ENCODE measurements at regions not wholly inside any gene's neighbourhood (a gene's known extent, or its start where the extent isn't known, plus 50 kb on each side); places are given as distances from the start of the nearest gene placed in this dataset.

DNA sequence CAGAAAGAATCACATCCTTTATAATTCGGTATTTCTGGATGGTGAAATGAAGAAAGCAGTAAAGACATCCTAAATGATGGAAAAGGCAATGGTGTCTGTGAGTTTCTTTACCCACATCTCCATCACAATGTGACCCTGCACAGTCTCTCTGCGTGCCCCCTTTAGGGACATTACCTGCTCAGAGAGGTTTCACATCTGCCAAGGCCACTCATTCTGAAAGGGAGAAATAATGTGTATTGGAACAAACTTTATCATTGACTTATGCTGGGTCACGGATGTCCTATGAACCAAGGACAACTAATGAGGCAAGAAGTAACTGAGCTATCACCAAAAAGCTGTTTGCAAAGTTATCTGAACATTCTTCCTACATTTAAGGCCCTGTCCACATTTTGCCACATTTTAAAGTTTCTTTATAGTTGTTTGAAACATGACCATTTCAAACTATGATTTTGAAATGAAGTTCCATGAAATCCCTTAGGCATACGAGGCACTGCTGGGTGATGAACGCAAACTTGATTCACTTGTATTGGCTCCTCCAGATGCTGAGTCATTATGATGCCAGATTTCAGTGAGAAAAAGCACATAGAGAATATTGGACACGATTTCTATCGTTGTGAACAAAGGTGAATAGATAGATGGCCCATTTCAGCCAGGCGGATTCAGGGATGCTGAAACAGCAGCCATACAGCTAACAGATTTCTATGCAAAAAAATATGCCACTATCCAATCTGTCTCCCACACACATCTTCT lies 63.5 kb upstream of the HMGB1 start:
- no peaks in the 10 kb centered on the region for H3K79me2 ChIP-seq (ENCODE audit: insufficient read depth)
- POLR2A ChIA-PET: no interaction called here
- H3K27me3 ChIP-seq (ENCODE audit: insufficient read depth): no peaks in the 10 kb centered on the region
- H3K4me1 ChIP-seq (ENCODE audit: control insufficient read depth in 1 of 2, insufficient read depth in 2 of 2, low read depth in 1 of 2, low read length in 1 of 2): peaks cover 0 to 4% of the 10 kb centered on the region in 2 experiments; a peak in 1 of 4 replicates
- H2AFZ ChIP-seq (ENCODE audit: low read depth): no peak overlapping the region; the same call in 1 of the 2 replicates
- no peak overlapping the region for H3K4me3 ChIP-seq (ENCODE audit: low read depth in 2 of 2, low read length in 1 of 2)
- DNase-seq: no peak
- no peaks in the 10 kb centered on the region for H3K9me2 ChIP-seq
- H3K27ac ChIP-seq (ENCODE audit: low read depth in 2 of 2, low read length in 1 of 2): no peak overlapping the region
- 83% methylated on average over 8 of the region's 8 CpGs for whole genome bisulfite sequencing (ENCODE audit: low lambda C conversion rate)
- no peak for TF ChIP-seq EZH2phosphoT487 (IDR thresholded peaks at IDR 0.05; ENCODE audit: borderline replicate concordance, low read depth)
- TF ChIP-seq, protein P1, sequence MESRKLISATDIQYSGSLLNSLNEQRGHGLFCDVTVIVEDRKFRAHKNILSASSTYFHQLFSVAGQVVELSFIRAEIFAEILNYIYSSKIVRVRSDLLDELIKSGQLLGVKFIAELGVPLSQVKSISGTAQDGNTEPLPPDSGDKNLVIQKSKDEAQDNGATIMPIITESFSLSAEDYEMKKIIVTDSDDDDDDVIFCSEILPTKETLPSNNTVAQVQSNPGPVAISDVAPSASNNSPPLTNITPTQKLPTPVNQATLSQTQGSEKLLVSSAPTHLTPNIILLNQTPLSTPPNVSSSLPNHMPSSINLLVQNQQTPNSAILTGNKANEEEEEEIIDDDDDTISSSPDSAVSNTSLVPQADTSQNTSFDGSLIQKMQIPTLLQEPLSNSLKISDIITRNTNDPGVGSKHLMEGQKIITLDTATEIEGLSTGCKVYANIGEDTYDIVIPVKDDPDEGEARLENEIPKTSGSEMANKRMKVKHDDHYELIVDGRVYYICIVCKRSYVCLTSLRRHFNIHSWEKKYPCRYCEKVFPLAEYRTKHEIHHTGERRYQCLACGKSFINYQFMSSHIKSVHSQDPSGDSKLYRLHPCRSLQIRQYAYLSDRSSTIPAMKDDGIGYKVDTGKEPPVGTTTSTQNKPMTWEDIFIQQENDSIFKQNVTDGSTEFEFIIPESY (IDR thresholded peaks at IDR 0.05; ENCODE audit: borderline replicate concordance, low read depth): no peak
- no peak for TF ChIP-seq MXI1 (IDR thresholded peaks at IDR 0.05; ENCODE audit: low read depth, low read length)
- TF ChIP-seq, protein P2, sequence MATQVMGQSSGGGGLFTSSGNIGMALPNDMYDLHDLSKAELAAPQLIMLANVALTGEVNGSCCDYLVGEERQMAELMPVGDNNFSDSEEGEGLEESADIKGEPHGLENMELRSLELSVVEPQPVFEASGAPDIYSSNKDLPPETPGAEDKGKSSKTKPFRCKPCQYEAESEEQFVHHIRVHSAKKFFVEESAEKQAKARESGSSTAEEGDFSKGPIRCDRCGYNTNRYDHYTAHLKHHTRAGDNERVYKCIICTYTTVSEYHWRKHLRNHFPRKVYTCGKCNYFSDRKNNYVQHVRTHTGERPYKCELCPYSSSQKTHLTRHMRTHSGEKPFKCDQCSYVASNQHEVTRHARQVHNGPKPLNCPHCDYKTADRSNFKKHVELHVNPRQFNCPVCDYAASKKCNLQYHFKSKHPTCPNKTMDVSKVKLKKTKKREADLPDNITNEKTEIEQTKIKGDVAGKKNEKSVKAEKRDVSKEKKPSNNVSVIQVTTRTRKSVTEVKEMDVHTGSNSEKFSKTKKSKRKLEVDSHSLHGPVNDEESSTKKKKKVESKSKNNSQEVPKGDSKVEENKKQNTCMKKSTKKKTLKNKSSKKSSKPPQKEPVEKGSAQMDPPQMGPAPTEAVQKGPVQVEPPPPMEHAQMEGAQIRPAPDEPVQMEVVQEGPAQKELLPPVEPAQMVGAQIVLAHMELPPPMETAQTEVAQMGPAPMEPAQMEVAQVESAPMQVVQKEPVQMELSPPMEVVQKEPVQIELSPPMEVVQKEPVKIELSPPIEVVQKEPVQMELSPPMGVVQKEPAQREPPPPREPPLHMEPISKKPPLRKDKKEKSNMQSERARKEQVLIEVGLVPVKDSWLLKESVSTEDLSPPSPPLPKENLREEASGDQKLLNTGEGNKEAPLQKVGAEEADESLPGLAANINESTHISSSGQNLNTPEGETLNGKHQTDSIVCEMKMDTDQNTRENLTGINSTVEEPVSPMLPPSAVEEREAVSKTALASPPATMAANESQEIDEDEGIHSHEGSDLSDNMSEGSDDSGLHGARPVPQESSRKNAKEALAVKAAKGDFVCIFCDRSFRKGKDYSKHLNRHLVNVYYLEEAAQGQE (IDR thresholded peaks at IDR 0.05; ENCODE audit: low read depth, low read length): no peak
- TF ChIP-seq FOXM1 (IDR thresholded peaks at IDR 0.05; ENCODE audit: low read depth): no peak
- TF ChIP-seq TEAD4 (IDR thresholded peaks at IDR 0.05; ENCODE audit: borderline replicate concordance, insufficient read depth): no peak
- no peak for TF ChIP-seq NRF1 (IDR thresholded peaks at IDR 0.05; ENCODE audit: low read depth, low read length)
- no peak for TF ChIP-seq TAF1 (IDR thresholded peaks at IDR 0.05; ENCODE audit: borderline replicate concordance, low read depth, low read length)
- no peak for TF ChIP-seq FOXJ3 (CRISPR knock-in tag; IDR thresholded peaks at IDR 0.05)
- TF ChIP-seq, protein P3, sequence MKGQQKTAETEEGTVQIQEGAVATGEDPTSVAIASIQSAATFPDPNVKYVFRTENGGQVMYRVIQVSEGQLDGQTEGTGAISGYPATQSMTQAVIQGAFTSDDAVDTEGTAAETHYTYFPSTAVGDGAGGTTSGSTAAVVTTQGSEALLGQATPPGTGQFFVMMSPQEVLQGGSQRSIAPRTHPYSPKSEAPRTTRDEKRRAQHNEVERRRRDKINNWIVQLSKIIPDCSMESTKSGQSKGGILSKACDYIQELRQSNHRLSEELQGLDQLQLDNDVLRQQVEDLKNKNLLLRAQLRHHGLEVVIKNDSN (IDR thresholded peaks at IDR 0.05; ENCODE audit: borderline replicate concordance, low read depth): no peak
- TF ChIP-seq NFIC (IDR thresholded peaks at IDR 0.05; ENCODE audit: borderline replicate concordance): no peak
- no peak for TF ChIP-seq MEF2A (IDR thresholded peaks at IDR 0.05; ENCODE audit: borderline replicate concordance, low read depth)
- TF ChIP-seq RAD21 (IDR thresholded peaks at IDR 0.05; ENCODE audit: low read length): no peak
- no peak for TF ChIP-seq GATA2 (CRISPR knock-in tag; IDR thresholded peaks at IDR 0.05)
- TF ChIP-seq, protein P4, sequence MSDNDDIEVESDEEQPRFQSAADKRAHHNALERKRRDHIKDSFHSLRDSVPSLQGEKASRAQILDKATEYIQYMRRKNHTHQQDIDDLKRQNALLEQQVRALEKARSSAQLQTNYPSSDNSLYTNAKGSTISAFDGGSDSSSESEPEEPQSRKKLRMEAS (IDR thresholded peaks at IDR 0.05; ENCODE audit: low read depth): no peak
- TF ChIP-seq, protein P5, sequence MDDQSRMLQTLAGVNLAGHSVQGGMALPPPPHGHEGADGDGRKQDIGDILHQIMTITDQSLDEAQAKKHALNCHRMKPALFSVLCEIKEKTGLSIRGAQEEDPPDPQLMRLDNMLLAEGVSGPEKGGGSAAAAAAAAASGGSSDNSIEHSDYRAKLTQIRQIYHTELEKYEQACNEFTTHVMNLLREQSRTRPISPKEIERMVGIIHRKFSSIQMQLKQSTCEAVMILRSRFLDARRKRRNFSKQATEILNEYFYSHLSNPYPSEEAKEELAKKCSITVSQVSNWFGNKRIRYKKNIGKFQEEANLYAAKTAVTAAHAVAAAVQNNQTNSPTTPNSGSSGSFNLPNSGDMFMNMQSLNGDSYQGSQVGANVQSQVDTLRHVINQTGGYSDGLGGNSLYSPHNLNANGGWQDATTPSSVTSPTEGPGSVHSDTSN (IDR thresholded peaks at IDR 0.05): no peak
- TF ChIP-seq, protein P6, sequence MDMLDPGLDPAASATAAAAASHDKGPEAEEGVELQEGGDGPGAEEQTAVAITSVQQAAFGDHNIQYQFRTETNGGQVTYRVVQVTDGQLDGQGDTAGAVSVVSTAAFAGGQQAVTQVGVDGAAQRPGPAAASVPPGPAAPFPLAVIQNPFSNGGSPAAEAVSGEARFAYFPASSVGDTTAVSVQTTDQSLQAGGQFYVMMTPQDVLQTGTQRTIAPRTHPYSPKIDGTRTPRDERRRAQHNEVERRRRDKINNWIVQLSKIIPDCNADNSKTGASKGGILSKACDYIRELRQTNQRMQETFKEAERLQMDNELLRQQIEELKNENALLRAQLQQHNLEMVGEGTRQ (IDR thresholded peaks at IDR 0.05; ENCODE audit: borderline replicate concordance, low read depth, low read length): no peak
- TF ChIP-seq, protein P7, sequence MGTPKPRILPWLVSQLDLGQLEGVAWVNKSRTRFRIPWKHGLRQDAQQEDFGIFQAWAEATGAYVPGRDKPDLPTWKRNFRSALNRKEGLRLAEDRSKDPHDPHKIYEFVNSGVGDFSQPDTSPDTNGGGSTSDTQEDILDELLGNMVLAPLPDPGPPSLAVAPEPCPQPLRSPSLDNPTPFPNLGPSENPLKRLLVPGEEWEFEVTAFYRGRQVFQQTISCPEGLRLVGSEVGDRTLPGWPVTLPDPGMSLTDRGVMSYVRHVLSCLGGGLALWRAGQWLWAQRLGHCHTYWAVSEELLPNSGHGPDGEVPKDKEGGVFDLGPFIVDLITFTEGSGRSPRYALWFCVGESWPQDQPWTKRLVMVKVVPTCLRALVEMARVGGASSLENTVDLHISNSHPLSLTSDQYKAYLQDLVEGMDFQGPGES (IDR thresholded peaks at IDR 0.05; ENCODE audit: low read depth, low read length): no peak
- no peak overlapping the region for H3K4me2 ChIP-seq
- CTCF ChIA-PET: interaction anchor here (0.6 kb wide), 1 partner anchor 38 kb away, joined by 3 read pairs; no protein-coding TSS in a partner anchor
- H3K9ac ChIP-seq: no peak overlapping the region
- no peaks in the 10 kb centered on the region for H3K9me3 ChIP-seq
- no peaks in the 10 kb centered on the region for H4K20me1 ChIP-seq (ENCODE audit: insufficient read depth)
- no peaks in the 10 kb centered on the region for H3F3A ChIP-seq (replicated peaks; ENCODE audit: insufficient read depth)
- no peaks in the 10 kb centered on the region for H3K36me3 ChIP-seq (replicated peaks in 1 of 2; ENCODE audit: control insufficient read depth in 1 of 2, insufficient read depth in 2 of 2, low read length in 1 of 2)
